Stimulated activated CD4-positive, alpha-beta T cell treated with anti-CD3 and anti-CD28 coated beads, Interleukin-4, amount 100 ng/mL, for 48 hours (primary cell): ENCODE measurements at regions not wholly inside any gene's neighbourhood (a gene's known extent, or its start where the extent isn't known, plus 50 kb on each side); places are given as distances from the start of the nearest gene placed in this dataset.
"Not testable (repeated sequence)": the region's sequence is repeated elsewhere in the genome, so short reads cannot be mapped to it uniquely, and the experiment has no call there.

Source experiments
- DNase-seq, 2 donors: peaks; one replicate each; pipeline ENCODE4 v3.0.0-alpha.2; 2020; ENCODE audit warnings: low read depth in 2 of 2

- not testable (repeated sequence) for DNase-seq
Measured at GRCh38 chr10:57551774-57552173, 715.9 kb downstream of the IPMK start.

GRCh38 chr10:57535306-57535705, 732.4 kb downstream of the IPMK start:
- DNase-seq: no peak

- DNase-seq: no peak
Measured at GRCh38 chr10:57513637-57514036, 754.1 kb downstream of the IPMK start.

GRCh38 chr10:57507788-57508187, 759.9 kb downstream of the IPMK start:
- DNase-seq: no peak

GRCh38 chr10:57506414-57507094, 761.1 kb downstream of the IPMK start:
- no peak for DNase-seq

- no peak for DNase-seq
Measured at GRCh38 chr10:57494486-57494885, 773.2 kb downstream of the IPMK start.

GRCh38 chr10:57482259-57482658, 785.4 kb downstream of the IPMK start:
- DNase-seq: no peak

- no peak for DNase-seq
Measured at GRCh38 chr10:57472823-57473619, 794.7 kb downstream of the IPMK start.

- no peak for DNase-seq
Measured at GRCh38 chr10:57468894-57469432, 798.7 kb downstream of the IPMK start.

GRCh38 chr10:57465155-57465554, 802.5 kb downstream of the IPMK start:
- no peak for DNase-seq

- DNase-seq: no peak
Measured at GRCh38 chr10:57460540-57460939, 807.2 kb downstream of the IPMK start.

- DNase-seq: no peak
Measured at GRCh38 chr10:57457972-57458512, 809.7 kb downstream of the IPMK start.

GRCh38 chr10:57430376-57430775, 837.3 kb downstream of the IPMK start:
- DNase-seq: no peak

GRCh38 chr10:57420881-57421280, 846.8 kb downstream of the IPMK start:
- no peak for DNase-seq

- DNase-seq: no peak
Measured at GRCh38 chr10:57418476-57418875, 849.2 kb downstream of the IPMK start.

GRCh38 chr10:57395923-57396322, 871.8 kb downstream of the IPMK start:
- DNase-seq: no peak

- no peak for DNase-seq
Measured at GRCh38 chr10:57367412-57367811, 900.3 kb downstream of the IPMK start.

- no peak for DNase-seq
Measured at GRCh38 chr10:57362811-57363210, 904.9 kb downstream of the IPMK start.

- no peak for DNase-seq
Measured at GRCh38 chr10:57353403-57354003, 914.2 kb downstream of the IPMK start.

GRCh38 chr10:57351076-57351475, 916.6 kb downstream of the IPMK start:
- no peak for DNase-seq

GRCh38 chr10:57341294-57341693, 926.4 kb downstream of the IPMK start:
- no peak for DNase-seq

- DNase-seq: no peak
Measured at GRCh38 chr10:57338823-57339558, 928.7 kb downstream of the IPMK start.
